ENCODE measurements at regions not wholly inside any gene's neighbourhood (a gene's known extent, or its start where the extent isn't known, plus 50 kb on each side); places are given as distances from the start of the nearest gene placed in this dataset.
"Not testable (repeated sequence)": the region's sequence is repeated elsewhere in the genome, so short reads cannot be mapped to it uniquely, and the experiment has no call there.

- DNase-seq = no peak
Measured at GRCh38 chr2:131753640-131754561, 226.2 kb downstream of the CCDC74A start.

- DNase-seq = no peak
Measured at GRCh38 chr2:131754929-131755720, 227.4 kb downstream of the CCDC74A start.

GRCh38 chr2:131756141-131756907, 228.6 kb downstream of the CCDC74A start:
- DNase-seq = no peak

- not testable (repeated sequence) for DNase-seq
Measured at GRCh38 chr2:131758941-131759340, 231.3 kb downstream of the CCDC74A start.

GRCh38 chr2:131774955-131775555, 247.4 kb downstream of the CCDC74A start:
- peak; percentile 54 for DNase-seq

- not testable (repeated sequence) for DNase-seq
Measured at GRCh38 chr2:131775903-131776506, 248.3 kb downstream of the CCDC74A start.

GRCh38 chr2:131780446-131780845, 252.8 kb downstream of the CCDC74A start:
- not testable (repeated sequence) for DNase-seq

- no peak for DNase-seq
Measured at GRCh38 chr2:131801210-131801744, 273.6 kb downstream of the CCDC74A start.

- peak; percentile 67 for DNase-seq
Measured at GRCh38 chr2:131801745-131802350, 274.2 kb downstream of the CCDC74A start.

GRCh38 chr2:131802351-131802836, 274.7 kb downstream of the CCDC74A start:
- peak; percentile 32 for DNase-seq

- not testable (repeated sequence) for DNase-seq
Measured at GRCh38 chr2:131803237-131803636, 275.5 kb downstream of the CCDC74A start.

GRCh38 chr2:131812605-131813004, 284.9 kb downstream of the CCDC74A start:
- DNase-seq = not testable (repeated sequence)

- DNase-seq = not testable (repeated sequence)
Measured at GRCh38 chr2:131813378-131813777, 285.7 kb downstream of the CCDC74A start.

GRCh38 chr2:131818267-131818973, 290.7 kb downstream of the CCDC74A start:
- not testable (repeated sequence) for DNase-seq

GRCh38 chr2:131822237-131822721, 294.6 kb downstream of the CCDC74A start:
- DNase-seq = peak; percentile 15

- not testable (repeated sequence) for DNase-seq
Measured at GRCh38 chr2:131823058-131823457, 295.4 kb downstream of the CCDC74A start.

- DNase-seq = not testable (repeated sequence)
Measured at GRCh38 chr2:131824986-131825385, 297.3 kb downstream of the CCDC74A start.

- no peak for DNase-seq
Measured at GRCh38 chr2:131827481-131828163, 299.9 kb downstream of the CCDC74A start.

GRCh38 chr2:131828164-131828561, 300.5 kb downstream of the CCDC74A start:
- no peak for DNase-seq
